ENCODE measurements at regions not wholly inside any gene's neighbourhood (a gene's known extent, or its start where the extent isn't known, plus 50 kb on each side); places are given as distances from the start of the nearest gene placed in this dataset.

DNA sequence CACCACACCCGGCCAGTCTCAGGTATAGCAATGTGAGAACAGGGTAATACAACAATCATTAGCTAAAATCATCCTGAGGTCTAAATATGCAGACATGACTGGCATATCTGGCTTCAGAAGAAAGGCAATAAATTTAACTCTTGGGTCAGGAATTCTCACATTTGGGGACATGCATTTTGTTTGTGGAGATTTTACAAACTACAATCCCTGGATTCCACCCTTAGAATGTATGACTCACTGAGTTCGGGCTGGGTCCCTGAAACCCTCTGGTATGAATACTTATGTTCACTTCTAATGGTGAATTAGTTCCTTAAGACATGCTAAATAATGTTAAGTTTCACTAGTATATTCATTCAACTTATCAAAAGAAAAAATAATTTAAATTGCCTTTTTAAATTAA is 98.9 kb upstream of the HMGA2 start:
- TF ChIP-seq POLR2A (IDR thresholded peaks at IDR 0.05) (no peak), POLR2AphosphoS5 (IDR thresholded peaks at IDR 0.05) (no peak)

Data from sigmoid colon (tissue), 4 donors.